GM18858 (cell line): ENCODE measurements at regions not wholly inside any gene's neighbourhood (a gene's known extent, or its start where the extent isn't known, plus 50 kb on each side); places are given as distances from the start of the nearest gene placed in this dataset.
"Not testable (repeated sequence)": the region's sequence is repeated elsewhere in the genome, so short reads cannot be mapped to it uniquely, and the experiment has no call there.

Source experiments
- ATAC-seq: cut with Tn5 transposase; IDR thresholded peaks from one replicate; pipeline ENCODE4 v1.9.1; 2021; ENCODE audit not compliant: unreplicated experiment

- ATAC-seq, result no peak
Measured at GRCh38 chr17:77083531-77083930, 57.2 kb upstream of the SEC14L1 start.

DNA sequence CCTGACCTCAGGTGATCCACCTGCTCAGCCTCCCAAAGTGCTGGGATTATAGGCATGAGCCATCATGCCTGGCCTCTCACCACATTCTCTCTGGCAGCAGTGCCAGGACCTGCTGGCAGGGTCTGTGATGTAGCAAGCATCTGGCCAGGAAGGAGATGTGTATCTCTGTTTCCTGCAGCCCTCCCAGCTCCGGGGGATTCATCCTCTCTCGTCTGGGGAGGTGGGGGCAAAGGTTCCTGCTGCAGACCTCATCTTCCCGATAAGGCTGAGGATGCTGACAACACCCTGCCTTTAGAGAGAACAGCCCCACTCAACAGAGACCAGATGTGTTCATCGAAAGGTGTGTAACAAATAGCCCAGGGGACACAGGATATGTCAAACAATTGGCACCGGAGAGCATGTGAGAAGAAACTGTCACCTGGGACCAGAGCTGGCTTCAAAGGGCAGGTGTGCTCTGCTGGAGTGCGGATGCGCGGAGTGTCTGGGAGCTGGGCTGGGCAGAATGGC, 54.8 kb upstream of the SEC14L1 start:
- no peak for ATAC-seq

GRCh38 chr17:77086433-77087010, 54.2 kb upstream of the SEC14L1 start:
- no peak for ATAC-seq

DNA sequence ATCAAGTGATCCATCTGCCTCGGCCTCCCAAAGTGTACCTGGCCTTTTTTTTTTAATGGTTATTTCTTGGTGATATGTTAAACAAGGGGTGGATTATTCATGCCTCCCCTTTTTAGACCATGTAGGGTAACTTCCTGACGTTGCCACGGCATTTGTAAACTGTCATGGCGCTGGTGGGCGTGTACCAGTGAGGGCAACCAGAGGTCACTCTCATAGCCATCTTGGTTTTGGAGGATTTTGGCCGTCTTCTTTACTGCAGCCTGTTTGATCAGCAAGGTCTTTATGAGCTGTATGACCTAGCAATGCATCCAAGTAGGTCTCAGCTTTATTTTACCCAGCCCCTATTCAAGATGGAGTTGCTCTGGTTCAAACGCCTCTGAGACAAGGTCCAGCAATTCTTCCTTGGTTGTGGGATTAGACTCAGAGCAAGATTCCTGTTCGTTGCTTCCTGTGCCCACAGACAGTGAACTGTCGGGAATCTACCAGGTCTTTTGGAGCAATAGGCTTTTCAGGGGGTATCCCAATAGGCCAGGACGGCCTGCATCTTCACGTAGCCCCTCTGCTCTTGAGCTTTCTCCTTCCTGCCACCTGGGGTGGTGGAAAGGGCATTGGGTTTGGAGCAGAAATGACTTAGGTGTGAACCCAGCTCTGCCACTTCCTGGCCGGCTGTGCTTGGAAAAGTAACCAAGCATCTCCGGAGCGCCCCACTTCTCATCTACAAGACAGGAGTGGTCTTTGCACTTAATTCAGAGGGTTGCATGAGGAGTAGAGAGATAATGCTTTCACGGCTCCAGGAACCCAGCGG, 52.9 kb upstream of the SEC14L1 start:
- ATAC-seq, result no peak

DNA sequence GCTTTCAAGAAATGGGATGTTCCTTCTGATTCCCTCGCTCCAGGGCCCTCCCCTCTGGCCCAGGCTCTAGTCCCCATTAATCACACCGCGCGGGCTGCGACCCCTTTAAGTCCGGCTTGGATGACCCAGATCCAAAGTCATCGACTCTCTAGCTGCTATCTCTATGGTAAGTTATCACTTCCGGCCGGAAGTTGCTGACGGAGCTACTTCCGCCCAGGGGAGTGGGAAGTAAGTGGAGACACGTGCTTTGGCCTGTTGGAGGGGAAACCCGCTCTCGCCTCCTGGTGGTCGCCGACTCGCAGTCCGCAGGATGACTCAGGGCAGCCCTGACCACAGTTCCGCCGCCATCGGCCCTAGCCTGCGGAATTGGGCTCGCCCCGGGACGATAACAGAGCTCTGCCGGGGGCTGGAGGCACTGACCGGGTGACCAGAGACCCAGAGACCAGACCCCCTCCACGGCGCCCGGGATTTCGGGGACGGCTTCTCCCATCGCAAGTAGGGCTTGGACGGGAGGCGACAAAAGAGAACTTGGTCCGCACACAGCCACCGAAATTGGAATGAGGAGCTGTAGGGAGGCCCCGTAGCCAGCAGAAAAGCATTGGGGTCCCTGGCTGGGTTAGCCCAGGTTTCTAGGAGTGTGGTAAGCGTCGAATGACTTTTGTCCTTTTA, 52.2 kb upstream of the SEC14L1 start:
- ATAC-seq, result peak; percentile 79

DNA sequence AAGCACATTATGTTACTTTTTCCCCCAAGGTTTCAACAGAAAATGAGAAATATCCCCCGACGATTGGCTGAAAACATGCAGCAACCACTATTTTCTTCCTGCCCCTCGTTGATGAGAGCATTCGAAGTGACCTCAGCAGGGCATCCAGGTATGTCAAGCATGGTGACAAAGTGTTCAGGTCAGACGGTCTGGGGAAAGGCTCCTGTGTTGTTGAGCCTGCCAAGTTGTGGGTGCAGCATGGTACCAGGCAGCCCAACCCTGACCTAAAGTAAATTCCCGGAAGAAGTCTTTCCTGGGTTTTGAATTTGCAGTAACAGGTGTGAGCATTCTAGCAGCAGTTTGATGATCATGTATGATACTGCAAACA, 51.7 kb upstream of the SEC14L1 start:
- ATAC-seq, result no peak

DNA sequence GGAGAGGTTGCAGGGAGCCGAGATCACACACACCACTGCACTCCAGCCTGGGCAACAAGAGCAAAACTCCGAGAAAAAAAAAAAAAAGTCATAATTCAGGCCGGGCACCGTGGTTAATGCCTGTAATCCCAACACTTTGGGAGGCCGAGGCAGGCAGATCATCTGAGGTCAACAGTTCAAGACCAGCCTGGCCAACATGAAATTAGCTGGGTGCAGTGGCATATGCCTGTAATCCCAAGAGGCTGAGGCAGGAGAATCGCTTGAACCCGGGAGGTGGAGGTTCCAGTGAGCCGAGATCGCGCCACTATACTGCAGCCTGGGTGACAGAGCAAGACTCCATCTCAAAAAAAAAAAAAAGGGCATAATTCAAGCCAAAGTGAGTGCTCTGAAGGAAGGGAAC, 50.8 kb upstream of the SEC14L1 start:
- not testable (repeated sequence) for ATAC-seq

DNA sequence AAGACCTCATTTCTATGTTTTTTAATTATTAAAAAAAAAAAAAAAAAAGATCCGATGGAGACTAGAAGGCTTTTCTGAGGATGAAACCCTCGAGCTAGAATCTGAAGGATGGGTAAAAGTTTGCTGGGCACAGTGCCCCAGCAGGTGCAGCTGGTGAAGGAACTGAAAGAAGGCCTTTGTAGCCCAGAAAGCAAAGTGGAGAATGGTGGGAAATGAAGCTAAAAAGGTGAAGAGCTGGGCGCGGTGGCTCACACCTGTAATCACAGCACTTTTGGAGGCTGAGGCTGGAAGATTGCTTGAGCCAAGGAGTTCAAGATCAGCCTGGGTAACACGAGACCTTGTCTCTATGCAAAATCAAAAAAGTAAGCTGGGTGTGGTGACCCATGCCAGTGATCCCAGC, 50.3 kb upstream of the SEC14L1 start:
- no peak for ATAC-seq
